ENCODE measurements at regions not wholly inside any gene's neighbourhood (a gene's known extent, or its start where the extent isn't known, plus 50 kb on each side); places are given as distances from the start of the nearest gene placed in this dataset.

- TF ChIP-seq CTCF (IDR thresholded peaks at IDR 0.05) (no peak), POLR2A (IDR thresholded peaks at IDR 0.05) (no peak)
Observed at GRCh38 chr6:14207448-14207847, 89.9 kb downstream of the CD83 start.

Measured in body of pancreas (tissue), 4 donors.